ENCODE measurements at regions not wholly inside any gene's neighbourhood (a gene's known extent, or its start where the extent isn't known, plus 50 kb on each side); places are given as distances from the start of the nearest gene placed in this dataset.
"Not testable (repeated sequence)": the region's sequence is repeated elsewhere in the genome, so short reads cannot be mapped to it uniquely, and the experiment has no call there.

DNA sequence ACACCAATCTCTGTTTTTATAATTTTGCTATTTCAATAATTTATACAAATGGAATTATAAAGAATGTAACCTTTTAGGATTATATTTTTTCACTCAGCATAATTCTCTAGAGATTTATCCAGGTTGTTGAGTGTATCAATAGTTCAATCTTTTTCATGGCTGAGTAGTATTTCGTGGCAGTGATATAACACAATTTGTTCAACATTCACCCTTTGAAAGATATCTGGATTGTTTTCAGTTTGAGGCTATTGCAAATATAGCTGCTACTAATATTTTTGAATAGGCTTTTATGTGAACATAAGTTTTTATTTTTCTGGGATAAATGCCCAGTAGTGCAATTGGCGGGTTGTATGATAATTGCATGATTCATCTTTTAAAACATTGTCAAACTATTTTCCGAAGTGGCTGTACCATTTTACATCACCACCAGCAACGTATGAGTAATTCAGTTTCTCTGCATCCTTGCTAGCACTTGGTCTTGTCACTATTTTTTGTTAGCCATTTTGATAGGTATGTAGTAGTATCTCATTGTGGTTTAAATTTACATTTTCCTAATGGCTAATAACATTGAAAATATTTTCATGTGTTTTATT is 55.6 kb upstream of the ABCD3 start:
- DNase-seq: no peak

DNA sequence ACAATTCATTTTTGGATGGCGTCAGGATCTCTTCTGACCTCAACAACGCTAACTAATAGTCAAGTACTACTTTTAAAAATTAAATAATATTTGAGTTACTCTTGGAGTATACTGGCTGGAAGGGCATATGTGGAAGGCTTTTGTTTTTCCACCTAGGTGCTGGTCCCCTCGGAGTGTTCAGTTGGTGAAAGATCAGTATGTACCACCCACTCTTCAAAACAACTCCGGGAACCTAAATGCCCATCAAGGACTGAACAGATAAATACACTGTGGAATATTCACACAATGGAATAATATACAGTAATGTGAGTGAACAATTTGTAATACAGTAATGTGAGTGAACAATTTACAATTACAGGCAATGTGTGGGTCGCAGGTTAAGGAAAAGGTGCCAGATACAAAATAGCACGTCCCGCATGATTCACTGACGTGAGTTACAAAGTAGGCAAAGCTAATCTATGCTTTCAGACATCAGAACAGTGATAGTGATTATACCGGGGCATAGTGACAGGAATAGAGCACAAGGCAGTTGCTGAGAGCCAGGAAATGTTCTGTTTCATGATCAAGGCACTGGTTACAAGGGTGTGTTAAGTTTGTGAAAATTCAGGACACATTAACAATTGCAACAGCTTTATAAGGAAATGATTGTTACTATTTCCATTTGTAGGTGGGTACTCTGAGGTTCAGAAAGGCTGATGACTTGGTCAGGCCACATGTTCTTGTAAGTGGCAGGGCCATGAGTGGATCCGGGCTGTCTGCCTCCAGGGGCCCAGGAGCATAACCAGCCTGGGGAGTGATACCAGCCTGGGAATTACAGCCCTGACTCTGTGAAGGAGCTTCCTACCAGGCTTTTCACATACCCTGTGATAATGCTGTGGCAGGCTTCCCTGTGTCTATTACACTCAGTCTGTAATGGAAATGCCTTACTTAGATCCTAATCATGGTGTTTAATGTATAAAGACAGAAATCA is 59.3 kb upstream of the ABCD3 start:
- DNase-seq: no peak

DNA sequence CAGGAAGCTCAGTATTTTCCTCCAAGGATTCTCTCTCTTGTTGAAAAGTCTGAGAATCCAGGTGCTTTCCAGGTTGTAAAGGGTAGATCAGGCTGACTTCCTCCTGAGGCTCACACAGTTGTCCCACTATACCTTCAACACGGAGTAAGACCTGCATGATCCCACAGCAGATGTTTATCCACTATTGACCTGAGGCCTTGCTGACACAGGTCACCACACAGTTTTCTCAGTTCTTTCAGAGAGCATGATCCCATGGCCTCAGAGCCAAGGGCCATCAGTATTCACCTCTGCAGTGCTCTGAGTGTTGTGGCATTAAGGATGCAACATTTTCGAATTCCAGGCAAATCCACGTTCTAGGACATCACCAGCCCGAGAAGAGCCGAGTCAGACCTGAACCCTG is 60.5 kb upstream of the ABCD3 start:
- no peak for DNase-seq

DNA sequence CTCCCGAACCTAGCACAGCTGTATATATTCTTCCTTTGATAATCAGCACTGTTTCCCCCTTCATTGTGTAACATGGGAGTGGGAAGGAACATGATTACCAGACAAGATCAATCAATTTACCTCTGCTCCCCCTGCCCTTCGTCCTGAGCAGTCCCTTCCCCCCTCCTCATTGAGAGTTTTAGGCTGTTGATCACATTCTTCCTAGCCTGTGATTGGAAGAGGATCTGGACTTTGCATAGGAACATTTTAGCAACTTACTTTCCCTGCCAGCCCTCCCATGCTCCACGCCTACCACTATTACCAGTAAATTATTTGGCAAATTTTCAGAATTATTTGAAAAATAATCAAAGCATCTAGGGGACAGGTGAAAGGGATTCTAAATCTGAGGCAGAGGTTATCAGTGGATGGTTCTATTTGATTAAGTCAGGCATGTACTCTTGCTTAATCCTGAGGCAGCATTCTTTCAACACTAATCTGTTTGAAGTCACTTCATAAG is 62.7 kb upstream of the ABCD3 start:
- DNase-seq: no peak

DNA sequence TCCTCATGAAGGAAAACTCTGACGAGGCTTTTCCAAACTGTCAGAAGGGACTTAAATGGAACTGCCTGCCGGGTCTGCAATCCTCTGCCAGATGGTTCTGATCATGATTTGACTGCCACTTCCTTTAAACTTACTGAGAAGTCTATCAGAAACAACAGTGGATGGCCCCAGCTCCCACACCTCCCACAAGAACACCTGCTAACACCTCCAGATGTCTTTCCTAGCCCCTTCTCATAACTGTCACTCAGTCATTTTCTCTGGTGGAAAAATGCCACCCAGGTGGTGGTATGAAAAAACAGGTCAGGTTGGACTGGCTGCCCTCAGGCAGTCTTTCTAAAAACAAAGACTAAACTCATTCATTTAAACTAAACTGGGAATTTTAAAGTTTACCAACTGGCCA is 66.7 kb upstream of the ABCD3 start:
- DNase-seq: no peak

DNA sequence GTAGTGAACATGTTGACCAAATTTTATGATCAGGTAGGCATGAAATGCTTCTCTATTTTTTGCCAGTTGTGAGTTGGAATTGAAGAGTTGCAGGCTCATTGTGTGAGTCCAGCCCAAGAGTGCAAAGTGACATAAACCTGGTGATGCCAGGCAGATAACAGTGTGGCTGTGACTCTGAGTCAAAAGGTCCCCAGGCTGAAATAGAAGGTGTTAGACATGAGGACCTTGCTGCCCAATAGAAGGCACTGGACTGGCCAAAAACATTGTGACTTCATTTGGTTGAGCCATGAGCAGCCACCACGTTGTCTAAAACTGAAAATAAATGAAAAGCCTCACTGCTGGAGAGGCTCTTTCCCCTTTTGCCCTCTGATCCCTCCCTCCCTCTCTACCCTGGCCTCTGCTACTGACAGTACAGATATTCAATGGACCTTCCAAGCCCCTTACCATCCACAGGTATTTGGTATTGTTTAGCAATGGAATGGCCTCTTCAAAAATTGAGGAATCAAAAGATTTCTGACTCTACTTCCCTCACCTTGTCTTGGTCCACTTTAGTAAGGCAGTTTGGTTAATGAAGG is 67.8 kb upstream of the ABCD3 start:
- no peak for DNase-seq

DNA sequence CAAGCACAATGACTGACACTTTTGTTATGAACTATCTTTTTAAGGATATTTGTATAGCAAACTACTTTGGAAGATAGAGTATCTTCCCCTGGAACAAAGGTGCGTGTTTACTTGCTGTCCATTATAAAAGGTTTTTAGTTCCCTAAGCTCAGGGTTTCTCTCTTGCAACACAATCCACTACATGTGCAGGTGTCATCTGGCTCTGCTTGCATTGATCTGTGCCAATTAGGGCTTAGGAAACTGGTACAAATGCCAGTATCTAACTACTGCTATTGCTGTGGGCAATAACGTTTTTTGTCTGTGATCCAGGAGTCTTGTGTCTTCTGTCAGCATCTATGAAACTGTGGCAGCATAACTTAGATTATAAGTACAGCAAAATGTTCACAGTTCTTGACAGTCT is 68.3 kb upstream of the ABCD3 start:
- no peak for DNase-seq

DNA sequence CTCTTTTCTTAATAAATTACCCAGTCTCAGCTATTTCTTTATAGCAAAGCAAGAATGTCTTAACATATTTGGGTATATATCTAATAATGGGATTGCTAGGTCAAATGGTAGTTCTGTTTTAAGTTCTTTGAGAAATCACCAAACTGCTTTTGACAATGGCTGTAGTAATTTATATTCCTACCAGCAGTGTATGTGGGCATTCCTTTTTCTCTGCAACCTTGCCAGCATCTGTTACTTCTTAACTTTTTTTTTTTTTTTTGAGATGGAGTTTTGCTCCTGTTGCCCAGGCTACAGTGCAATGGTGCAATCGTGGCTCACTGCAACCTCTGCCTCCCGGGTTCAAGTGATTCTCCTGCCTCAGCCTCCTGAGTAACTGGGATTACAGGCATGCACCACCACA is 69.8 kb upstream of the ABCD3 start:
- DNase-seq: not testable (repeated sequence)

DNA sequence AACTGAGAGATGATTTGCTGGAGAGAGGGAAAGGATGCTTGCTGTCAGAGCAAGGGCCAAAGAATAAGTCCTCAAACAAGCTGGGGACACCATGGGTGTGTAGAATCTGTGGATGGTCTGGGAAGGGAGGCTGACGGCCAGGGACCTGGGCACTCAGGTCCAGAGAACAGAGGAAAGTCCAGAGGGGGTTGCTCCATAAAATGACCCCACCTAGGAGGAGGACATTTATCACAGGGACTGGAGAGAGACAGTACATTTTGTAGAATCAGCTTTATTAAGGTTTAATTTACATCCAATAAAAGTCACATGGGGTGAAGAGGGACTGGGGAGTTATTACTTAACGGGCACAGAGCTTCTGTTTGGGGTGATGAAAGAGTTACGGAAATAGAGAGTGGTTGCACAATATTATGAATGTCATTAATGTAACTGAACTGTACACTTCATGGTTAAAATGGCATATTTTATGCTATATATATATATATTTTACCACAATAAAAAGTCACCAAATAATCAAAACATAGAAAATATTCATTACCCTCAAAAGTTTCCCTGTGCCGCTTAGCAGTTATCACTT is 73.0 kb upstream of the ABCD3 start:
- DNase-seq: no peak

DNA sequence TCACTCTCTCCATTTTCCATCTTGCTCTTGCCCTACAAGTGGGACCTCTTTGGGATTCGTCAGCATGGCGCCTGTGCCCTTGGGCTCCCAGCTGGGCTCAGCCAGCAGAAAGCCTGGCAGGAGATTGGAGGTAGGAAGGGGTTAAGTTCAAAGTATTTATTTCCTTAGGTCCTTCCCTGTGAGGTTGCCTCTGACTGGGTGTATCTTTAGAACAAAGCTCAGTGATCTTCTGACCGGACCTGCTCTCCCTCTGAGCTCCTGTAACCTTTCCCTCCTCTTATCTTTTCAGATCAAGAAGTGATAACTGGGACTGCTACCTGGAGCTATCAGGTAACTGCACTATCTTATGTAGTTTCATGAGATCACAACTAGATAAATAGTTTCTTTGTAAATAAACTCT is 75.8 kb upstream of the ABCD3 start:
- no peak for DNase-seq

DNA sequence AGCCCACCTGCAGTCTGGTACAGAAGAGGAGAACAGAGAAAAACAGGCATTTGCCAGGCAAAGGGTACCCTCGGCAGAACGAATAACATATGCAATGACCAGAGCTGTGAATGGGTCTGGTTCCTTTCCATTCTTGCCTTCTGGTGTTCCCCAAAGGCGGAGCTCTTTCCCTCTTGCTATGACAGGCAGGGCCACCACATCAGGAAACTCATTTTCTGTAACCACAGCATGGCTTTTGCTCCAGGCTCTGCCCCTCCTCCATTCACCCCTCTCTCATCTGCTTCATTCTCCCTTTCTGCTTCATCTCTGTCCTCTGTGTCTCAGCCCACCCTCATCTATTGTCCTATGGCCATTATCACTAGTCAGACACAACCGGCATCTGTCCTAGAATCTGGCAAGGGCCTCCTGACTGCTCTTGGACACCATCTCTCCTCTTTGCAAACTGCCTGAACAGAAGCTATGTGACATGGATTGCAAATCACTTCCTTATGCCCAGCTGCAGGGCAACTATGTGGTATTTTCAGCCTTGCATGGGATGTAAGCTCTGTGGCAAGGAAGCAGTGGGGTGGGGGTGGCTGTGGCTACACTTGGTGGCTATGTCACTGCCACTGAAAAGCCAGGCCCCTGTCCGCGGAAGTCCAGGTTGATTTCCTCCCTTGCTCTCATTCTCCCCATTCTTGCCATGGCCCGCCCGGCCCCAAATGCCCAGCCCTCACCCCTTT is 78.8 kb upstream of the ABCD3 start:
- DNase-seq: no peak

DNA sequence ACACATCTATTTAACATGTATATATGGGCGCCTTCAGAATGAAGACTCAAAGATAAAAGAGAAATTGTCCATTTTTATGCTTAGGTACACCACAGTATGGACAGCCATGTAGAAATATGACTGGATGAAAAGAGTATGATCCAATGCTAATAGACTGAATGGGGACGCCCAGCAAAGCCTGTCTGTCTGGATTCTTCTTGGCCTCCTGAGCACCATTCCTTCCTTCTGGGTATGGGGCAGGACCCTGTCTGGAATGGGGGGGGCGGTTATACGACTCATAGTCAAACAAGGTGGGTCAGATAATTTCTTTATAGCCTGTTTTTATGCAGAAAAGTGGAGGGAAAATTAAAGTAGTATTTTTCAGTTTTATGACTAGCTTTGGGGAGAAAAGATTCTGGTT is 81.2 kb upstream of the ABCD3 start:
- DNase-seq: no peak

DNA sequence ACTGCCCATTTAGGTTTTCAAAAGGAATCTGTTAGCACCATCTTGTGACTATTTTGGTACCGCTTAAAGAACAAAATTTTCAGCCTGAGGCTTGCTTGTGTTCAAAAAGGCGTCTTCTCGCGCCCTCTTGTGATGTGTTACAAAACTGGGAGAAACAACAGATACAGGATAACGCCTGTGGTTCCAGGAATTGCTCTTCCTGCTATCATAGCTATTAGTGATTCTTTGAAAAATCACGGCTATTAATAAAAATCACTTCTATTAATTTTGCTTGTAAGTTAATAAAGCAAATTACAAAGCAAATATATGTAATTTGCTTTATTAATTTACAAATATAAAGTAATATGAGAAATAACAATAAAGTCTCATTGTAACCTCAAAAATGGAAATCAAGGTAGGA is 82.2 kb upstream of the ABCD3 start:
- DNase-seq: peak; percentile 86

DNA sequence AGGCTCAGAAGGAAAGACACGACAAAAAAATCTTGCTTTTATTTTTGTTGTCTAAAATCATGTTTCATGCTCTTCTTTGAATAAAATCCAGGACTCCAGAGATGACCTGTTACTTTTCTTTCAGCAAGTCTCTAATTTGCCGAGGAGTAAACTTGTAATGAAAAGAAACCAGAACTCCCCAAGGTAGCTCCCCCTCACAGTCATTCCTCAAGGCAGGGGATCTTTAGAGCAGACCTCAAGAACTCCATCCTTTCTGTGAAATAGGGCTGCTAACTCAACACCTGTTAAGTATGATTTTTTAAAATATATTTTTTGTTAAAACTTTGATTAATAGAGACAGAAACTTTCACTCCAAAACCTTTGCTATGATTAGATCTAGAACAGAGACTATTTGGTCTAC is 82.7 kb upstream of the ABCD3 start:
- DNase-seq: no peak

DNA sequence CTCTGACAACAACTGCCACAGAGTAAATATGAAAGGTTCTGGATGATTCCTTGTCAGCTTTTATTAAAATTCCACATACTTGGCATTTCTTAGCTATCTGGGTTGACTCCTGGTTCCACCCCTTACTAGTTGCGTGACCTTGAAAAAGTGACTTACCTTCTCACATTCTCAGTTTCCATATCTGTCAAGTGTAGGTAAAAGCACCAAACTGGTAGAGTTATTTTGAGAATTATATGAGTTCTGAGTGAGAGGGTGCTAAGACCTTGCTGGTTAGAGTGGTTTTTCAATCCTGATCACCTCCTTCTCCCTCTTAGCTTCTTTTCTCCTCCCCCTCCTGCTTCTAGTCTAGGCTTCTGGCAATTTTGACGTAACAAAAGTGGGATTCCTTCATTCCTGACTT is 83.4 kb upstream of the ABCD3 start:
- DNase-seq: no peak

DNA sequence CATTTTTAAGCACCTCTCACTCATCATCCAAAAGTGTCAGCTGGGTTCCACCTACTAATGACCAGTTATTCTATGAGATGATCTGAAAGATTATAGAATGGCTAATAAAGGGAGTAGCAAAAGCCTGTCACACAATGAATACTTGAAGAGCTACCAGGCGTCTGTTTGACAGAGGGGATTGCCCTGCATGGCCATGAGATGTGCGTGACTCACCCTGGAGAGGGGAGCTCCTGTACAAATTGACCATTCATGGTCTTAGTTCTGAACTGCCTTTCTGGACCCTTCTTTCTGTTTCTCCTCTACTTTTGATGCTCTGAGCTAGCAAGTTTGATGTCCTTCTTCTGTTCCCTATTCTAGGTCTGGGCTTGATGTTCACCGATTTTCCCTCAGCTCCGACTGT is 85.2 kb upstream of the ABCD3 start:
- no peak for DNase-seq

DNA sequence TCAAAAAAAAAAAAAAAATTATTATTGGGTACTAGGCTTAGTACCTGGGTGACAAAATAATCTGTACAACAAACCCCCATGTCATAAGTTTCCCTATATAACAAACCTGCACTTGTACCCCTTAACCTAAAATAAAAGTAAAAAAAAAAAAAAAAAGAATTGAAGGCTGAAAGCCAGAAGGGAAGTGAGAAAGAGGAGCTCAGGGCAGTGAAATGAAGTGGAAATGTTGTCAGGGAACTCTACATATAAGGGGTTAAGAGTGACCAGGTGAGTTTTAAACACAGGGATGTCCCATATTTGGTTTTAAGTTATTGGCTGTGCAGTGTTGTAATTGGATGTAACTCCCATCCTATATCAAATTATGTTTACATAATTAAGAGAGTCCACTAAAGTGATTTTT is 85.7 kb upstream of the ABCD3 start:
- DNase-seq: no peak

DNA sequence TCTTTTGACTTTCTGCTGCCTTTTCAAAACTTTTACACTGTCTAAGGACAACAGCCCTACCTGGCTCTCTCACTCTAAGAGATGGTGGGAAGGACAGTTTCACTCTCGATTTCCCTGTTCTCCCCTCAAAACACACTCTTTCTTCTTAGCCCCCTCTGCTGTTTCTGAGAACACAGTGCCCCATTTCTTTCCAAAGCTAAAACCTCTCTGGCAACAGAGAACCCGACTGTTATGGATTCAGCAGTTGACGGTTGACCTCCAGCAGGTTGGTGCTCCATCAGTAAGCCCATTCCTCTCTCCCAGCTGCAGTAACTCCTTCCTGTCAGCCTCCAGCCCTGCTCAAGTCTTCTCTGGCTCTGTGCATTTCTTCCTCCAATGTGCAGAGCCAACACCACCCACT is 88.2 kb upstream of the ABCD3 start:
- DNase-seq: no peak

DNA sequence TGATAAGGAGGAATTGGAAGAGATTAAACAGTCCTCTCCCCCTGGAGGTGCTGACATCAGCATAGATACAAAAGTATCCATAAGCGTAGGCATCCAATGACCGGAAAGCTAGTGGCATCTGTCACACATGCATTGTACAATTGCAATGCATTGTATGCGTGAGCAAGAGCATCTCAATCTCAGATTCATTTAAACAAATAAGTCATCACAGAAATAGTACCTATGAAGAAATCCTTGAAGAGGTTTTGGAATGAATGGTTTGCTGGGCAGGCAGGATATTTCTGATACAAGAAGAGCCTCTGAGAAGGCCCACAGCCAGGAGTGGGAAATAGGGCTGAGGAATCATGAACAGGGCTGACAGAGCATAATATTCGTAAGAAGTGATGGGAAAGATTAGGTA is 88.9 kb upstream of the ABCD3 start:
- no peak for DNase-seq

DNA sequence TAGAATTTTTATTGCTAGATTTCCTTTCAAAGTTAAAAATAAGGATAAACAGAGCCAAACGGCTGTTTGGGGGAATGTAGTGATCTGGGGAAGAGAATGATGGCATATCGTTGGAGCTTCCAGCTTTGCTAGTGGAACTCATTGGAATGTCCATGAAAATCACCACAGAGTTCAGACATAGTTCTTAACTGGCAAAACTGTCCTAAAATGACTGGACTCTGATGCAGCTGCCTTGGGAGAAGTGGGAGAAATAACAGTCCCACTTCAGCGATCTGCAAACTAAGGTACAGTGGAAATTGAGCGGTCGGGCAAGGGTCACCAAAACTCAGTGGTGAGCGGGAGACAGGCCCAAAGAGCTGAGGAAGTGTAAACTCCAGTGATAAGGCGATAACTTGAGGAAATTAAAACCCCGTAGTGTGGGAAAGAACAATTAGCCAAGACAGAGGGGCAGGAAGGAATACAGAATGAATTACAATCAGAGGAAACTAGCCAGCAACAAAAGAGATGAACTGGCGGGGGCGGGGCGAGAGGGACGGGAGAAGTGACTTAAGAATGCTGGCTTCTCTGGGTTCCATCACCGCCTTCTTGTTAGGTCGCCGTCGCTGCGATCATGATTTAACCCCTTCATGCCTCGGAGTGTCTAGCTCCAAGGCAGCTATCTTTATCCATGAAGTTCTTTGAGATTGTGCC is 89.8 kb upstream of the ARHGAP29 start:
- DNase-seq: peak; percentile 33

DNA sequence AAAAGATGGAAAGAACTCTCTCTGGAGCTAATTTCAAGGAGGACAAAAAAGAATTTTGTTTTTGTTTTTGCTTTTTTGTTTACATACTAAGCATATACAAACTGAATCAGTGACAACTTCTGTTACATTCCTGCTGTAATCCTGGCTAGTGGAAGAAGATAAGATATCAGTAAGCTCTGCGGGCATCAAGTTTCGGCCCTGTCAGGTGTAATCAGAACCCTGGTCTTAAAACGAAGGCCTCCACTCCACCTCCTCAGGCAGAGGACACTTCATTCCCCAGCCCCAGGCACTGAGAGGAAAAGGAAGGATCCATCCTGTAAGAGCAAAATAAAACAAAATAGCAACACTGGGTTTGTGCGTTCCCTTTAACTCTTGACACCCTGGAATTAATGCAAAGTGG is 88.9 kb upstream of the ARHGAP29 start:
- DNase-seq: no peak
